ENCODE measurements at regions not wholly inside any gene's neighbourhood (a gene's known extent, or its start where the extent isn't known, plus 50 kb on each side); places are given as distances from the start of the nearest gene placed in this dataset.

GRCh38 chr15:31482122-31482922 lies 155.7 kb downstream of the KLF13 start:
- TF ChIP-seq, protein P1, sequence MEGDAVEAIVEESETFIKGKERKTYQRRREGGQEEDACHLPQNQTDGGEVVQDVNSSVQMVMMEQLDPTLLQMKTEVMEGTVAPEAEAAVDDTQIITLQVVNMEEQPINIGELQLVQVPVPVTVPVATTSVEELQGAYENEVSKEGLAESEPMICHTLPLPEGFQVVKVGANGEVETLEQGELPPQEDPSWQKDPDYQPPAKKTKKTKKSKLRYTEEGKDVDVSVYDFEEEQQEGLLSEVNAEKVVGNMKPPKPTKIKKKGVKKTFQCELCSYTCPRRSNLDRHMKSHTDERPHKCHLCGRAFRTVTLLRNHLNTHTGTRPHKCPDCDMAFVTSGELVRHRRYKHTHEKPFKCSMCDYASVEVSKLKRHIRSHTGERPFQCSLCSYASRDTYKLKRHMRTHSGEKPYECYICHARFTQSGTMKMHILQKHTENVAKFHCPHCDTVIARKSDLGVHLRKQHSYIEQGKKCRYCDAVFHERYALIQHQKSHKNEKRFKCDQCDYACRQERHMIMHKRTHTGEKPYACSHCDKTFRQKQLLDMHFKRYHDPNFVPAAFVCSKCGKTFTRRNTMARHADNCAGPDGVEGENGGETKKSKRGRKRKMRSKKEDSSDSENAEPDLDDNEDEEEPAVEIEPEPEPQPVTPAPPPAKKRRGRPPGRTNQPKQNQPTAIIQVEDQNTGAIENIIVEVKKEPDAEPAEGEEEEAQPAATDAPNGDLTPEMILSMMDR (IDR thresholded peaks at IDR 0.05; ENCODE audit: low read depth, low read length): no peak
- no peak for DNase-seq (ENCODE audit: extremely low read depth, low read depth)

DNA sequence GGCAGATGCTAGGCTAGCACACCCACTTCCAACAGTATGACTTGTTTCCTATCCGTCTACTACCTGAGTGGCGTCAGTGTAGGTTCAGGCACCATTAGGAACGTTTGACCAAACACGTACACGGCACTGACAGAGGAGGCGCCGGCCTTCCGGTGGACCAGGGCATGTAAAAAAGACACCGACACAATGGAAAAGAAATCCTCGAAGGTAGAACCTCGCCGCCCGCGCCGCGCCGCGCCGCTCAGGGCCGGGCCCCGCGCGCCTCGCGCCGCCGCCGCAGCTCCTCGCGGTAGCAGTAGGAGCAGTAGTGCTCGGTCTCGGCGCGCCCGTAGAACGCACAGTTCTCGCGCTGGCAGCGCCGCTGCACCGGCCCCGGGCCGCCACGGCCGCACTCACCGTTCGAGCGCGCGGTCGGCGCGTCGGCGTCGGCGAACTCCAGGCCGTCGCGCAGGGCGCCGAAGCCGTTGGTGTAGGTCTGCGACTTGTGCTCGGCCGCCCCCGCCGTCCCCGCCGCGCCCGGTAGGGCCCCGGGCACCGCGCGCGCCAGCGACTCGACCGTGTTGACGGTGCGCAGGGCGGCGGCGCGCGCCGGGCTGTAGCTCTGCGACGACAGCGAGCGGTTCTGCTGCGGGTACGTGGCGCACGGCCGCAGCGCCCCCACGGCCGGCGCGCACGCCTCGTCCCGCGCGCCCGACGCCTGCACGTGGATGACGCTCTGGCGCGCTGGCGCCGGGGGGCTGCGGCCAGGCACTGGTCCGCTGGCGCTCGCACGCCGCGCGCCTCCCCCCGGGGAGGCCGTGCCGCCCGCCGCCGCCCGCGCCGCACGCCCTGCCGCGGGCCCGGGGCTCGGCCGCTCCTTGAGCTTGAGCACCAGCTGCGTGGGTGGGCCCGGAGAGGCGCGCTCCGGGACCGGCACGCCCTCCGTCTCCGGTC lies 156.7 kb downstream of the KLF13 start:
- TF ChIP-seq, protein P1 (IDR thresholded peaks at IDR 0.05; ENCODE audit: low read depth, low read length): no peak
- no peak for DNase-seq (ENCODE audit: extremely low read depth, low read depth)

DNA sequence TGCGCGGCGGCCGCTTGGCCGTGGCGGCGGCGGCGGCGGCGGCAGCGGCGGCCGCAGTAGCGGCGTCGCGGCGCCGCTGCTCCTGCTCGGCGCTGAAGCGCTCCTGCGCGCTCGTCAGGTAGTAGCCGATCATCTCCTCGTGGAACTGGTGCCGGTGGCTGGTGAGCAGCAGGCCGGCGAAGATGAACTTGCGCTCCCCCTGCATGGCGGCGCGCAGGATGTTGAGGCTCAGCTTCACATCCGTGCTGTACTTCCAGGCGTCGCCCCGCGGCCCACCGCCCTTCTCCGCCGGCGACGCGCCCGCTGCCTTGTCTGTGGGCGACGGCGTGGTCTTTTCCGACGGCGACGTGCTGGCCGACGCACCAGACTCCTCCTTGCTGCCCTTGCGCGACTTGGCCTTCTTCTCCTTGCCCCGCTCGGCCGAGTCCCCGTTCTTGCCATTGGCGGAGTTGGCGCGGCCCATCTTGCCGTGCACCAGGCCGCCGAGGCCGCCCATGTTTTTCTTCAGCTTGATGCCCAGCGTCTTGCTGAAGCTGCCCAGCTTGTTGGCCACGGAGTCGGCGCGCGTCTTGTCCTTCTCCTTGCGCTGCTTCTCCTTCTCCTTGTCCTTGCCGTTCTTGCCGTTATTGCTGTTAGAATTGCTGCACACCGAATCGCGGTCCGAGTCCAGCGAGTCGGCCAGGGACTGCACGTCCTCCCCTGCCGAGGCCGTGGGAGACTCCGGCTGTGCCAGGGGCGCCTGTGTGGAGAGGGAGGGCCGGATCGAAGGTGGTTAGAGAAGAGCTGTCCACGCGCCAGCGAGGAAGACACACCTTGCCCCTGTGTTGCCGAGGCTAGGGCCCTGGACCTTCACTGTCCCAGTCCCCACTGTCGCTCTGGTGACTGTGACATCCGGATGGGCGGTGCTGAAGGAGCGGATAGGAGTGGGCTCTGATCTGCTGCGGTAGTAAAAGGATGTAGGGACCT lies 157.6 kb downstream of the KLF13 start:
- DNase-seq (ENCODE audit: extremely low read depth, low read depth): no peak
- TF ChIP-seq, protein P1 (IDR thresholded peaks at IDR 0.05; ENCODE audit: low read depth, low read length): no peak

DNA sequence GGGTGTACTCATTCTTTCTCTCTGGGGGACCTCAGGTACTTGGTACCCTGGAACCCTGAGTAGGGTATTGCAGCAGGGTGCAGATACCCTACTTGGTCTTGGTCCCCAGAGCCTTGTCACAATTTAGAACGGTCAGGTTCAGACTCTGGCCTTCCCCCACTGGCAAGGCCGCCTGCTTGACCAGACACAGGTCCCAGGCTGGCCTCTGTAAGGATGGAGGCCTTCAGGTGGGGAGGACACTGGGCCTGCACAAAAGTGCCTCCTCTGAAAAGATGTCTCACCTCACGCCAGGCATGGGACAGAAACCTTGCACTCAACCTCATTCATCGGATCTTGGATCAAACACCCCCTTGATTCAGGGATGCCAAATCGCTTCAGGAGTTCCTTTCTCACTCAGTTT lies 158.4 kb downstream of the KLF13 start:
- DNase-seq (ENCODE audit: extremely low read depth, low read depth): no peak
- TF ChIP-seq, protein P1 (IDR thresholded peaks at IDR 0.05; ENCODE audit: low read depth, low read length): no peak

DNA sequence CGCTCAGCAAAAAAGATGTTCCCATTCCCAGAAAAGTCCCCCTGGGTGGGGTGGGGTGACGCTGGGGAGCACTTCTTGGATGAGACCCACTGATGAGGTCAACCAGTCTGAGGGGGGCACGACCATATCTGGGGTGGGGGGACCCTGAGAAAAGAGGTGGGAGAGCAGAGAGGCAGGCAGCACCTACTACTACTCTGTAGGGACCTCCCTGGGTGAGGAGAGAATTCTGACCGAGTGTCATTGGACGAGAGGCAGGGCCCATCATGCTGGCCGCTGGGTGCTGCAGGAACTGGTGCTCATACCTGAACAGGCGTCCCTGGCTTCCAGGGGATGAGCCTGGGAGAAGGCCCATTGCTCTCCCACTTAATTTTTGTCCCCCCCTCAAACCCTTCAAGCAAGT lies 158.8 kb downstream of the KLF13 start:
- DNase-seq (ENCODE audit: extremely low read depth, low read depth): no peak
- TF ChIP-seq, protein P1 (IDR thresholded peaks at IDR 0.05; ENCODE audit: low read depth, low read length): no peak

DNA sequence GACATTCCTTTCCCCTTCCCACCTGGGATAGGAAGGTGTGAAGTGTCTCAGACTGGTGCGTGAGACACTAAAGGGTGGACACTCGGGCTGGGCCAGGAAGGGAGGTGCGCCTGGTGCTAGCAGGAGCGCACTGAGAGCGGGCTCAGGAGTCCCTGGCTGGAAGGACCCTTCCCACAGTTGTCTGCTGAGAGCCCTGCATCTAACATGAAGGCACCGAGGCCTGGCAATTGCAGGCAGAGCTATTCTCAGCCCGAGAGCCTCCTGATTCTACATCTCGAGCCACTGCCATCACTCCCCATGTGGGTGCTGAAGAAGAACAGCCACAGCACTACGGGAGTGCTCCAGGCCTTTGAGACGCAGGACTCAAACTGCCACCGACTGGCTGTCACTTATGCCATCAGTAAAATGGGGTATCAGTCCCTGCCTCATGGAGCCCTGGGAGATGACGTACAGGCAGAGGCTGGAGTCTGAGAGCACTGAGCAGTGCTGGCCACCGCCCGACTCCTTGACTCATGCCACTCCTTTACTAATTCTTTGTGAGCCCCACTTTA lies 159.4 kb downstream of the KLF13 start:
- no peak for DNase-seq (ENCODE audit: extremely low read depth, low read depth)
- TF ChIP-seq, protein P1 (IDR thresholded peaks at IDR 0.05; ENCODE audit: low read depth, low read length): no peak

Data from AG09319 (cell line).